CD4-positive, alpha-beta T cell treated with Interleukin-15 for 1 hour (primary cell): ENCODE measurements at regions not wholly inside any gene's neighbourhood (a gene's known extent, or its start where the extent isn't known, plus 50 kb on each side); places are given as distances from the start of the nearest gene placed in this dataset.
"Not testable (repeated sequence)": the region's sequence is repeated elsewhere in the genome, so short reads cannot be mapped to it uniquely, and the experiment has no call there.

Experiments
- DNase-seq: peaks from one replicate; pipeline ENCODE4 v3.0.0-alpha.2; 2020

- DNase-seq: no peak
These were observed 473.9 kb upstream of the SYT4 start for GRCh38 chr18:43751203-43751602.

GRCh38 chr18:43751835-43752234 is 474.5 kb upstream of the SYT4 start:
- no peak for DNase-seq

- DNase-seq: no peak
These were observed 480.0 kb upstream of the SYT4 start for GRCh38 chr18:43757273-43757672.

- DNase-seq: no peak
These were observed 481.4 kb upstream of the SYT4 start for GRCh38 chr18:43758734-43759133.

- DNase-seq: no peak
These were observed 482.7 kb upstream of the SYT4 start for GRCh38 chr18:43760010-43760409.

GRCh38 chr18:43772907-43773306 is 495.6 kb upstream of the SYT4 start:
- DNase-seq: no peak

DNA sequence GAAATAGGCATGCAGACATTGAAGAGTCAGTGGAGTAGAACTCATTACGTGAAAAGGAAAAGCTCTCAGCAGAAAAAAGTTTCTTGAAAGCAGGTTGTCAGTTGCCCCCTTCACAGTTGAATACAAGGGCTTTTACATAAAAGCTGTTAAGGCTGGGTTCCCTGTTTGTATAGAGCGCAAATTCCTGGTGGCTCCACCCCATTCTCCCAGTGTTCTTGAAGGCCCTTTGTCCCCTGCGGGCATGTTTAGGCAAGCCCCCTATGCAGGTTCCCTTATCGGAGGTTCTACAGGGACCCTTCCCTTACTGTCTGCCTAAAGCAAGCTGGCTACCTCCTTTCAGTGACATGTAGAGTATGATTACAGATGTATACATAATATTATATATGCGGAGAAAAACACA is 497.2 kb upstream of the SYT4 start:
- no peak for DNase-seq

DNA sequence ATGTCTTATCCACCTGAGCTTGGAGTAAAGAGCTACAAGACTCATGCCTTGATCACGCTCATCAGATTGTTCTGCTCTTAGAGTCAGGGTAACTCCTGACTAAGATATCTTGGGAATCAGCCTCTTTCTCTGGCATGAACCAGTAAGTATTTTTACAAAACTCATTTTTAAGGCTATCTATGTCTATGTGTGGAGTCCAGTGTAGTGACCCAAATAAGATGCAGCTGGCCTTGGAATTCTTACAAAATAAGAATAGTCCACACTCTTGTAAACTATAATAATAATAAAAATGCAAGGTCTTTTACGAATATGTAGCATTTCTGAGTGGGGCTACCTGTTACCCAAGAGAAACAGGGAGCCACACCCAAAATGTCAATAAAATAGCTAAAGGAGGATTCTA is 498.3 kb upstream of the SYT4 start:
- no peak for DNase-seq

GRCh38 chr18:43776997-43777396 is 499.7 kb upstream of the SYT4 start:
- DNase-seq: no peak

DNA sequence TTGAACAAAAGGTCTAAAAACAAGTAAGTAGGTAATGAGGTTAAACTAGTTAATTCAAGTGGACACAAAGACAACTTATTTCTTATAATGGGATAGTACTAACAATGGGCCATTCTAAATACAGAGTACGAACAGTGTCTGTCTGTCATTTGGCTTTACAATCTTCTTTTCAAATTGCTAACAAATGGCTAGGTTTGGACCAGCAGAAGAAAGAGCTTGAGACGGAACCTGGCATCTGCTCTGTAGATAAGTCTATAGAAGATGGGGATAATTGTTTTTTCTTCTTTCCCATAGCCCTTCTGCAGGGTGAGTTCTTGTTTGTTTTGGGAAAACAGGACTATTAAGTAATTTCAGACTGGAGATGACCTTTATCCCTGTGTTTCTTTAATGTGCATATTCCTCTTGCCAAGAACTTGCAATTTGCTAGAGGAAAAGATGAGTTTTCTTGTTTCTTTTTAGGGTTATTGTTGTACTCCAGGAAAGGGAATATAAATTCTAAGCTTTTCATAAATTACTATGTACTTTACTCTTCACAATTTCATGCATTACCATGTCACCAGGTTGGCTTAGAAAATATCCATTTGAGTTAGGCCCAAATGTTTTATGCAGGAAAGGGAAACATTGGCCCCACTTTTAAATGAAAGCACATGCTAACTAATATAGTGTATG is 500.5 kb upstream of the SYT4 start:
- DNase-seq: no peak

- no peak for DNase-seq
These were observed 503.6 kb upstream of the SYT4 start for GRCh38 chr18:43780782-43781340.

DNA sequence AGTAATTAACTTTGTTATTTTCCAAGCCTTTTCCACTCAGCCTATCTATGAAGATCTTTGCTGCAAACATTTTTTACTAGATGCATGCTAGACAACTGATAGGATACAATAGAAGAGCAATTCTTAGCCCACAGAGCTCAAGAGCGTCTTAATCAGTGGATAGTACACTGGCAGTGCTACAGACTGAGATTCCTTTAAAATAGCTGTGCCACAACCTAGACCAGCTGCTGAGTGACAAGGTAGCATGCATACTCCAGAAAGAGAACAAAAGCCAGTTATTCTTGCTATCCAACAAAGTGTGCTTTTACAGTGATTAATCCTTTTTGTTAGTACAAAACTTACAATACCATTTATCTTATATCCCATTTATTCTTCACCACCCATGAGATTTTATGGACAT is 507.9 kb upstream of the SYT4 start:
- DNase-seq: no peak

GRCh38 chr18:43786893-43787292 is 509.6 kb upstream of the SYT4 start:
- DNase-seq: no peak

DNA sequence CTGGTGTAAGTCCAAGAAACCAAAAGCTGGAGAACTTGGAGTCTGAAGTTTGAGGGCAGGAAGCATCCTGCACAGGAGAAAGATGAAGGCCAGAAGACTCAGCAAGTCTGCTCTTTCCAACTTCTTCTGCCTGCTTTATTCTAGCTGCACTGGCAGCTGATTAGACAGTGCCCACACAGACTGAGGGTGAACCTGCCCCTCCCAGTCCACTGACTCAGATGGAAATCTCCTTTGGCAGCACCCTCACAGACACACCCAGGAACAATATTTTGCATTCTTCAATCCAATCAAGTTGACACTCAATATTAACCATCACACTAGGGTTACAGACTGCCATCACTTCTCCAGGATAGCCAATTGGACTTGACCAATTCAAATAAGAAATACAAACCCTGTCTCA is 510.4 kb upstream of the SYT4 start:
- DNase-seq: not testable (repeated sequence)

- DNase-seq: no peak
These were observed 512.1 kb upstream of the SYT4 start for GRCh38 chr18:43789234-43790000.

DNA sequence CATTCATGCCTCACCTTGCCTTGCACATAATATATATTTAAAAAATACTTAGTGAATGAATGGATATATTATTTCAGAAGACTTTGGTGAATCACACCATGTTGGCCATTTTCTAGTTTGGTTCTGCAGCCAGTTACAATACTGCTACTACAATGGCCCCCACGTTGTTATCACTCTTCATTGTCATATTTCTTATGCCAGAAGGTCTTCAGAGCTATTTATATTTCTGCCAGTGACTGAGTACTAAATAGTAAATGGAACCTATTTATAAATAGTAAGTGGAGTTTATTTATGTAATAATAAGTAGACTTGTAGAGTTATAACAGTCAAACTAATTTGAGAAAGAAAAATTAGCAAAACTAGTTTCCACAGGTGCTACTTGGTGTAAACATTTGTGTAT is 516.6 kb upstream of the SYT4 start:
- no peak for DNase-seq

GRCh38 chr18:43794363-43794762 is 517.1 kb upstream of the SYT4 start:
- no peak for DNase-seq

GRCh38 chr18:43797347-43797746 is 520.1 kb upstream of the SYT4 start:
- no peak for DNase-seq

DNA sequence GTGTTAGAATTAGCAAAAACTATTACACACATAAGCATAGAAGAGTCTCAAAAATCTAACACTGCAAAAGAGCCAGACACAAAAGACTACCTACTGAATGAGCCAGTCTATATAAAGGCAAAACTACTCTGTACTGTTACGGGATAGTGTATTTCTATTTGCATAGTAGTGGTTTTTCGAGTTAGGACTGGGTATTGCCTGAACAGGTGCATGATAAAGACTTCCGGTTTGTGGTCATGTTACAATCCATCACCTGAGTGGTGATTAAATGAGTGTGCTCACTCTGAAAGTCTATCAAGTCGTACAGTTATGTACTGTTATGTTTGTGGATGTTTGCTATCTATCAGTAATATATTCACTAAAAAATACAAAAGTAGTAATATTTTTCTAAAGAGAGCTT is 523.3 kb upstream of the SYT4 start:
- DNase-seq: no peak

- no peak for DNase-seq
These were observed 528.4 kb upstream of the SYT4 start for GRCh38 chr18:43805646-43806194.

DNA sequence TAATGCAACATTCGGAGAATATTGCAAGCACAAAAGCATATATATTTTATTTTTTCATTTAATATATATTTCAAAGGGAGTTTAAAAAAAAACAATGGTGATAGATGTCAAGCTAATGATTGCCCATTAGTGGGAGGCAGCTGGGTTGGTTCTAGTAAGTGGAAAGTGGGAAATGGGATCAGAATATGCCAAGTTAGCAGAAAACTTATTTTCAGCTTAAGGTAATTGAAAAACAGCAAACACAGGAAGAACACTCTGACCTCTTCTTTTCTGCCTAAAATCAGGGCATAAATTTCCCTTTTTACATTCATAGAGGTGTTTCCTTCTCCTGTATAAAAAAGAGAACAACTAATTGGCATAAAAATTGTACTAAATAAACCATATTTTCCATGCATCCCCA is 535.3 kb upstream of the SYT4 start:
- no peak for DNase-seq

DNA sequence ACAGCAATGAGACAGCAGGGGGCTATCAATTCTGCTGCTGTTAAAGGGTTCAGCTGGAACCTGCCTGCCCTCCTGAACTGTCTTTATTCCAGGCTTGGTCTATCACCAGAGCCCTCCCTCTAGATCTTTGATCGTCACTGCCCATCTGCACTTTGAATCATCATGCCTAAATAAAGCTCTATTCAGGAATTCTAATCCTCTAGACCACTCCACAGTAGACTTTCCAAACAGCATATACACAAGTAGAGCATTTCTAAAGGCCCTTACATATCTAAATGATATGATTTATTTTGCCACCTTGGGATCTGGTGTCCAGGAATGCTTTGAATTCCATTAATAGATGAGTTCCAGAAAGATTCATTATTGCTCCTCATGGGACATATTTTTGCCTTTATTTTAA is 542.1 kb upstream of the SYT4 start:
- no peak for DNase-seq

DNA sequence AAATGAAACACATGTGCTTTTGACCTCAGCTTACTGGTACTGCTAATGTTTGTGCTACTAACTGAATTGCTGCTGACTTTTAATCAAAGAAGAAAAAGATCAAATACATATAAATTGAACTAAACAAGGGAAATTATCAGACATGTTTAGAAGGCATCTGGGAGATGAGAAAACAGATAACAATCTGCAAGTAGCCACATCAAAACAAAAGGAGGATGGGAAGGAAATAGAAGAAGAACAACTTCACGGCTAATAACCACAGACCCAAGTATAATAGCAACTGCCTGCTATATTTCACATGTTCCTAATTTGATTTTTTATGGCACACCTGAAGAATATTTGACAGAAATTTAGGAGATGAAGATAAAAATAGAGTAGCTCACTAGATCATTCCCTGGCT is 542.6 kb upstream of the SYT4 start:
- DNase-seq: no peak

DNA sequence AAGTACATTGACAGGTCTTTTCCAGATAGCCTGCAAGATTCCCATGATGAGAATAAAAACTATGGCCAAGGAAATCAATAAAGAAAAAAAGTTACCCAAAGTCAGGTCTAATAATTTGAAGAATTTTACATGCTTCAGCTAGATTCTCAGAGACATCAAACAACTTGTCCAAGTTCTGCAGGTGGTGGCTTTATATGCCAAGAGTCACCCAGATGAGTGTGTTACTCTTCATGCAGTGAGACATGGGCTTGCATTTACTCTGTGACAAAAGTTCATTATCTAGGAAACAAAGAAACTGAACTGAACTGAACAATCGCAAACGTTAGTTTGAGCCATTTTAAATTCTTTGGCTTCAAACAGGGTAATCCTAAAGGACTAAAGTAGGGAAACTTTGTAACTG is 548.5 kb upstream of the SYT4 start:
- DNase-seq: no peak
